ENCODE measurements at regions not wholly inside any gene's neighbourhood (a gene's known extent, or its start where the extent isn't known, plus 50 kb on each side); places are given as distances from the start of the nearest gene placed in this dataset.

- intact Hi-C loops (cut with DNase I; ENCODE audit: low total_unique reads): no loop called here
- TF ChIP-seq POLR2A (IDR thresholded peaks at IDR 0.05): no peak
- TF ChIP-seq CTCF (IDR thresholded peaks at IDR 0.05): no peak
- Histone ChIP-seq H3K27me3 (no peaks in the 10 kb centered on the region), H3K4me1 (no peaks in the 10 kb centered on the region), H3K36me3 (no peaks in the 10 kb centered on the region), H3K9me3 (no peaks in the 10 kb centered on the region), H3K4me3 (no peak overlapping the region), H3K27ac (no peak overlapping the region)
- DNase-seq: no peak
Observed at GRCh38 chr21:22311741-22312462, 1313.7 kb downstream of the NCAM2 start.

GRCh38 chr21:22314963-22315362 lies 1316.8 kb downstream of the NCAM2 start:
- intact Hi-C loops (cut with DNase I; ENCODE audit: low total_unique reads): no loop called here
- no peaks in the 10 kb centered on the region for H3K36me3 ChIP-seq
- no peak for DNase-seq
- TF ChIP-seq CTCF (IDR thresholded peaks at IDR 0.05) (no peak), POLR2A (IDR thresholded peaks at IDR 0.05) (no peak)
- no peak overlapping the region for H3K4me3 ChIP-seq
- H3K9me3 ChIP-seq: no peaks in the 10 kb centered on the region
- no peak overlapping the region for H3K27ac ChIP-seq
- H3K27me3 ChIP-seq: no peaks in the 10 kb centered on the region
- no peaks in the 10 kb centered on the region for H3K4me1 ChIP-seq

GRCh38 chr21:22319435-22319834 lies 1321.2 kb downstream of the NCAM2 start:
- H3K4me1 ChIP-seq: no peaks in the 10 kb centered on the region
- no peak for DNase-seq
- intact Hi-C loops (cut with DNase I; ENCODE audit: low total_unique reads): no loop called here
- no peaks in the 10 kb centered on the region for H3K36me3 ChIP-seq
- TF ChIP-seq CTCF (IDR thresholded peaks at IDR 0.05) (no peak), POLR2A (IDR thresholded peaks at IDR 0.05) (no peak)
- H3K27me3 ChIP-seq: no peaks in the 10 kb centered on the region
- H3K4me3 ChIP-seq: no peak overlapping the region
- no peaks in the 10 kb centered on the region for H3K9me3 ChIP-seq
- no peak overlapping the region for H3K27ac ChIP-seq

GRCh38 chr21:22342889-22343288 lies 1344.7 kb downstream of the NCAM2 start:
- H3K4me1 ChIP-seq: no peaks in the 10 kb centered on the region
- H3K9me3 ChIP-seq: no peaks in the 10 kb centered on the region
- no peaks in the 10 kb centered on the region for H3K27me3 ChIP-seq
- TF ChIP-seq POLR2A (IDR thresholded peaks at IDR 0.05) (no peak), CTCF (IDR thresholded peaks at IDR 0.05) (no peak)
- no peak for DNase-seq
- intact Hi-C loops (cut with DNase I; ENCODE audit: low total_unique reads): no loop called here
- H3K36me3 ChIP-seq: no peaks in the 10 kb centered on the region
- no peak overlapping the region for H3K4me3 ChIP-seq
- H3K27ac ChIP-seq: no peak overlapping the region

- Histone ChIP-seq H3K27me3 (no peaks in the 10 kb centered on the region), H3K4me1 (no peaks in the 10 kb centered on the region), H3K36me3 (no peaks in the 10 kb centered on the region), H3K27ac (no peak overlapping the region), H3K4me3 (no peak overlapping the region), H3K9me3 (no peaks in the 10 kb centered on the region)
- TF ChIP-seq POLR2A (IDR thresholded peaks at IDR 0.05) (no peak), CTCF (IDR thresholded peaks at IDR 0.05) (no peak)
- DNase-seq: no peak
- intact Hi-C loops (cut with DNase I; ENCODE audit: low total_unique reads): no loop called here
Observed at GRCh38 chr21:22343303-22343702, 1345.1 kb downstream of the NCAM2 start.

Data from uterus (tissue), 3 donors.